K562 (cell line): ENCODE measurements at regions not wholly inside any gene's neighbourhood (a gene's known extent, or its start where the extent isn't known, plus 50 kb on each side); places are given as distances from the start of the nearest gene placed in this dataset.

Source experiments
- ARID4B ChIP-seq: sonication (generic); formaldehyde crosslinking; IDR thresholded peaks from 2 replicates; pipeline ENCODE4 v1.8.0; 2022; ENCODE audit warnings: mild to moderate bottlenecking, missing genetic modification reagents
- EP400 ChIP-seq: fragments of 450-650 bp; IDR thresholded peaks from 2 replicates; pipeline ENCODE4 v1.6.1; 2017; ENCODE audit warnings: antibody characterized with exemption, mild to moderate bottlenecking, moderate library complexity
- HMGXB4 ChIP-seq: sonication (generic); formaldehyde crosslinking; IDR thresholded peaks from 2 replicates; pipeline ENCODE4 v1.8.1; 2023; ENCODE audit warnings: mild to moderate bottlenecking, missing genetic modification reagents
- RFX7 ChIP-seq: fragments of 250-450 bp; sonication (Bioruptor Pico); IDR thresholded peaks from 2 replicates; pipeline ENCODE4 v1.5.1; 2021; ENCODE audit warnings: mild to moderate bottlenecking

GRCh38 chr14:51317373-51317772, 77.3 kb downstream of the TMX1 start (continued):
- TF ChIP-seq ARID4B (CRISPR knock-in tag) (no peak), RFX7 (no peak), HMGXB4 (no peak), EP400 (no peak)
